ENCODE measurements at regions not wholly inside any gene's neighbourhood (a gene's known extent, or its start where the extent isn't known, plus 50 kb on each side); places are given as distances from the start of the nearest gene placed in this dataset.
"Not testable (repeated sequence)": the region's sequence is repeated elsewhere in the genome, so short reads cannot be mapped to it uniquely, and the experiment has no call there.

DNA sequence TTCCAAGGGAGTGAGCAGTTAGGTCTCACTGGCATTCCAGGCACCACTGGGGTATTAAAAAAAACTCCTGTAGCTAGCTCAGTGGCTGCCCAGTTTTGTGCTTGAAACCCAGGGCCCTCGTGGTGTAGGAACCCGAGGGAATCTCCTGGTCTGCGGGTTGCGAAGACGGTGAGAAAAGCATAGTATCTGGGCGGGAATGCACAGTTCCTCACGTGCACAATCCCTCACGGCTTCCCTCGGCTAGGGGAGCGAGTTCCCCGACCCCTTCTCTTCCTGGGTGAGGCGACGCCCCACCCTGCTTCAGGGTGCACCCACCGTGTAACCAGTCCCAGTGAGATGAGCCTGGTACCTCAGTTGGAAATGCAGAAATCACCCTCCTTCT is 50.5 kb upstream of the PGBD5 start:
- no peaks in the 10 kb centered on the region for H3K27me3 Mint-ChIP-seq (ENCODE audit: unreplicated experiment)
- no peak overlapping the region for H3K27ac Mint-ChIP-seq (ENCODE audit: unreplicated experiment)
- no peak overlapping the region for H3K4me3 Mint-ChIP-seq (ENCODE audit: unreplicated experiment)
- no peaks in the 10 kb centered on the region for H3K9me3 Mint-ChIP-seq (ENCODE audit: unreplicated experiment)
- DNase-seq (ENCODE audit: low spot score), result no peak
- TF ChIP-seq, protein P1, sequence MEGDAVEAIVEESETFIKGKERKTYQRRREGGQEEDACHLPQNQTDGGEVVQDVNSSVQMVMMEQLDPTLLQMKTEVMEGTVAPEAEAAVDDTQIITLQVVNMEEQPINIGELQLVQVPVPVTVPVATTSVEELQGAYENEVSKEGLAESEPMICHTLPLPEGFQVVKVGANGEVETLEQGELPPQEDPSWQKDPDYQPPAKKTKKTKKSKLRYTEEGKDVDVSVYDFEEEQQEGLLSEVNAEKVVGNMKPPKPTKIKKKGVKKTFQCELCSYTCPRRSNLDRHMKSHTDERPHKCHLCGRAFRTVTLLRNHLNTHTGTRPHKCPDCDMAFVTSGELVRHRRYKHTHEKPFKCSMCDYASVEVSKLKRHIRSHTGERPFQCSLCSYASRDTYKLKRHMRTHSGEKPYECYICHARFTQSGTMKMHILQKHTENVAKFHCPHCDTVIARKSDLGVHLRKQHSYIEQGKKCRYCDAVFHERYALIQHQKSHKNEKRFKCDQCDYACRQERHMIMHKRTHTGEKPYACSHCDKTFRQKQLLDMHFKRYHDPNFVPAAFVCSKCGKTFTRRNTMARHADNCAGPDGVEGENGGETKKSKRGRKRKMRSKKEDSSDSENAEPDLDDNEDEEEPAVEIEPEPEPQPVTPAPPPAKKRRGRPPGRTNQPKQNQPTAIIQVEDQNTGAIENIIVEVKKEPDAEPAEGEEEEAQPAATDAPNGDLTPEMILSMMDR (IDR thresholded peaks at IDR 0.05; ENCODE audit: unreplicated experiment), result no peak
- no peaks in the 10 kb centered on the region for H3K36me3 Mint-ChIP-seq (ENCODE audit: low read depth, unreplicated experiment)
- no peaks in the 10 kb centered on the region for H3K4me1 Mint-ChIP-seq (ENCODE audit: unreplicated experiment)

DNA sequence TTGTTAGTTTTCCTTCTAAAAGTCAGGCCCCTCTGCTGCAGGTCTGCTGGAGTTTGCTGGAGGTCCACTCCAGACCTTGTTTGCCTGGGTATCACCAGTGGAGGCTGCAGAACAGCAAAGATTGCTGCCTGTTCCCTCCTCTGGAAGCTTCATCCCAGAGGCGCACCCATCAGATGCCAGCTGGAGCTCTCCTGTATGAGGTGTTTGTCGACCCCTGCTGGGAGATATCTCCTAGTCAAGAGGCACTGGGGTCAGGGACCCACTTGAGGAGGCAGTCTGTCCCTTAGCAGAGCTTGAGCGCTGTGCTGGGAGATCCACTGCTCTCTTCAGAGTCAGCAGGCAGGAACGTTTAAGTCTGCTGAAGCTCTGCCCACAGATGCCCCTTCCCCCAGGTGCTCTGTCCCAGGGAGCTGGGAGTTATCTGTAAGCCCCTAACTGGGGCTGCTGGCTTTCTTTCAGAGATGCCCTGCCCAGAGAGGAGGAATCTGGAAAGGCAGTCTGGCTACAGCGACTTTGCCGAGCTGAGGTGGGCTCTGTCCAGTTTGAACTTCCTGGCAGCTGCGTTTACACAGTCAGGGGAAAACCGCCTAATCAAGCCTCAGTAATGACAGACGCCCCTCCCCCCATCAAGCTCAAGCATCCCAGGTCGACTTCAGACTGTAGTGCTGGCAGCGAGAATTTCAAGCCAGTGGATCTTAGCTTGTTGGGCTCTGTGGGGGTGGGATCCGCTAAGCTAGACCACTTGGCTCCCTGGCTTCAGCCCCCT is 49.9 kb upstream of the PGBD5 start:
- not testable (repeated sequence) for H3K4me3 Mint-ChIP-seq (ENCODE audit: unreplicated experiment); H3K36me3 Mint-ChIP-seq (ENCODE audit: low read depth, unreplicated experiment); H3K27me3 Mint-ChIP-seq (ENCODE audit: unreplicated experiment); DNase-seq (ENCODE audit: low spot score); H3K27ac Mint-ChIP-seq (ENCODE audit: unreplicated experiment); H3K4me1 Mint-ChIP-seq (ENCODE audit: unreplicated experiment); H3K9me3 Mint-ChIP-seq (ENCODE audit: unreplicated experiment)
